ENCODE measurements at regions not wholly inside any gene's neighbourhood (a gene's known extent, or its start where the extent isn't known, plus 50 kb on each side); places are given as distances from the start of the nearest gene placed in this dataset.

DNA sequence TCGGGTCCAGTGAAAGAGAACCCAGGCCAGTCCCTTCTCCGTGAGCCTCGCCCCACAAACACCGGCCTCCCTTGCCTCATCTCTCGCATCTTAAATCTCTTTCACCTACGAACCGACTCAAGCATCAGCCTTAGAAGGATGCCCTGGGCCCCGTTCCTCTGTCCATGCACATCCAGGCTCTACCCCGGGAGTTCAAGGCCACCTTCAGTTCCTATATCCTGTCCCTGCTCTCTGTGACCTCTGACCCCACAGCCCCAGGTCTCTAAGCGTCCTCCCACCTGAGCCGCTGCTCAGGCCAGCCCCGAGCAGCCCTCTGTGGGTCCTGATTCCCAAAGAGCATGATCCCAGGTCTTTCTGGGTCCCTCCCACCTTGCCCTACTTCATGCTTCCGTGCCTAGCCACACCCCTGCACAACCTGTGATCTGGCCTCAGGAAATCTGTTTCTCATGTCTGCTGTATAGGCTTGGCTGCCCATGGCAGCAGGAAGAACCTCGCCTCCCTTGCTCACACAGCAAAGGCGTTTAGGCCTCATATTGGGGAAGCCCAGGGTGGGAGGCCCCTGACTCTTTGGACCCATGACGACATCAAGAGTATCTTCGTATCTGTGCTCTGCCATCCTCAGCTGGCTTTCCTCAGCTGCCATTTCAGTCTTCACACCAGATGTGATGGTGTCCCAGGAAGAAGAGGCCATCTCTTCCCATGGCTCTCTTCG, 77.5 kb upstream of the SEPTIN5 start (continued):
- TF ChIP-seq, protein P1, sequence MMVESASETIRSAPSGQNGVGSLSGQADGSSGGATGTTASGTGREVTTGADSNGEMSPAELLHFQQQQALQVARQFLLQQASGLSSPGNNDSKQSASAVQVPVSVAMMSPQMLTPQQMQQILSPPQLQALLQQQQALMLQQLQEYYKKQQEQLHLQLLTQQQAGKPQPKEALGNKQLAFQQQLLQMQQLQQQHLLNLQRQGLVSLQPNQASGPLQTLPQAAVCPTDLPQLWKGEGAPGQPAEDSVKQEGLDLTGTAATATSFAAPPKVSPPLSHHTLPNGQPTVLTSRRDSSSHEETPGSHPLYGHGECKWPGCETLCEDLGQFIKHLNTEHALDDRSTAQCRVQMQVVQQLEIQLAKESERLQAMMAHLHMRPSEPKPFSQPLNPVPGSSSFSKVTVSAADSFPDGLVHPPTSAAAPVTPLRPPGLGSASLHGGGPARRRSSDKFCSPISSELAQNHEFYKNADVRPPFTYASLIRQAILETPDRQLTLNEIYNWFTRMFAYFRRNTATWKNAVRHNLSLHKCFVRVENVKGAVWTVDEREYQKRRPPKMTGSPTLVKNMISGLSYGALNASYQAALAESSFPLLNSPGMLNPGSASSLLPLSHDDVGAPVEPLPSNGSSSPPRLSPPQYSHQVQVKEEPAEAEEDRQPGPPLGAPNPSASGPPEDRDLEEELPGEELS (CRISPR knock-in tag; IDR thresholded peaks at IDR 0.05; ENCODE audit: borderline replicate concordance), result no peak
- TF ChIP-seq, protein P2, sequence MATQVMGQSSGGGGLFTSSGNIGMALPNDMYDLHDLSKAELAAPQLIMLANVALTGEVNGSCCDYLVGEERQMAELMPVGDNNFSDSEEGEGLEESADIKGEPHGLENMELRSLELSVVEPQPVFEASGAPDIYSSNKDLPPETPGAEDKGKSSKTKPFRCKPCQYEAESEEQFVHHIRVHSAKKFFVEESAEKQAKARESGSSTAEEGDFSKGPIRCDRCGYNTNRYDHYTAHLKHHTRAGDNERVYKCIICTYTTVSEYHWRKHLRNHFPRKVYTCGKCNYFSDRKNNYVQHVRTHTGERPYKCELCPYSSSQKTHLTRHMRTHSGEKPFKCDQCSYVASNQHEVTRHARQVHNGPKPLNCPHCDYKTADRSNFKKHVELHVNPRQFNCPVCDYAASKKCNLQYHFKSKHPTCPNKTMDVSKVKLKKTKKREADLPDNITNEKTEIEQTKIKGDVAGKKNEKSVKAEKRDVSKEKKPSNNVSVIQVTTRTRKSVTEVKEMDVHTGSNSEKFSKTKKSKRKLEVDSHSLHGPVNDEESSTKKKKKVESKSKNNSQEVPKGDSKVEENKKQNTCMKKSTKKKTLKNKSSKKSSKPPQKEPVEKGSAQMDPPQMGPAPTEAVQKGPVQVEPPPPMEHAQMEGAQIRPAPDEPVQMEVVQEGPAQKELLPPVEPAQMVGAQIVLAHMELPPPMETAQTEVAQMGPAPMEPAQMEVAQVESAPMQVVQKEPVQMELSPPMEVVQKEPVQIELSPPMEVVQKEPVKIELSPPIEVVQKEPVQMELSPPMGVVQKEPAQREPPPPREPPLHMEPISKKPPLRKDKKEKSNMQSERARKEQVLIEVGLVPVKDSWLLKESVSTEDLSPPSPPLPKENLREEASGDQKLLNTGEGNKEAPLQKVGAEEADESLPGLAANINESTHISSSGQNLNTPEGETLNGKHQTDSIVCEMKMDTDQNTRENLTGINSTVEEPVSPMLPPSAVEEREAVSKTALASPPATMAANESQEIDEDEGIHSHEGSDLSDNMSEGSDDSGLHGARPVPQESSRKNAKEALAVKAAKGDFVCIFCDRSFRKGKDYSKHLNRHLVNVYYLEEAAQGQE (IDR thresholded peaks at IDR 0.05; ENCODE audit: borderline replicate concordance), result no peak
- TF ChIP-seq, protein P2 (CRISPR knock-in tag; IDR thresholded peaks at IDR 0.05; ENCODE audit: low read depth), result 0 out of 2 replicates have a peak, but pooled peaks have one; percentile 37
- TF ChIP-seq ZNF408 (CRISPR knock-in tag; IDR thresholded peaks at IDR 0.05; ENCODE audit: low read depth), result no peak
- no peak for TF ChIP-seq ZNF589 (CRISPR knock-in tag; IDR thresholded peaks at IDR 0.05; ENCODE audit: low read depth)
- TF ChIP-seq, protein P3, sequence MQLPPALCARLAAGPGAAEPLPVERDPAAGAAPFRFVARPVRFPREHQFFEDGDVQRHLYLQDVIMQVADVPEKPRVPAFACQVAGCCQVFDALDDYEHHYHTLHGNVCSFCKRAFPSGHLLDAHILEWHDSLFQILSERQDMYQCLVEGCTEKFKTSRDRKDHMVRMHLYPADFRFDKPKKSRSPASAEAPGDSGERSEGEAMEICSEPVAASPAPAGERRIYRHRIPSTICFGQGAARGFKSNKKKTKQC (CRISPR knock-in tag; IDR thresholded peaks at IDR 0.05), result no peak
- peak; percentile 86 for TF ChIP-seq NR2C1 (IDR thresholded peaks at IDR 0.05)
- TF ChIP-seq NR2C1 (tag; IDR thresholded peaks at IDR 0.05), result peak; percentile 88
- TF ChIP-seq RHOXF2B (CRISPR knock-in tag; conservative IDR thresholded peaks at IDR 0.05), result no peak
